K562 (cell line): ENCODE measurements at regions not wholly inside any gene's neighbourhood (a gene's known extent, or its start where the extent isn't known, plus 50 kb on each side); places are given as distances from the start of the nearest gene placed in this dataset.

Experiments
- ELF4 ChIP-seq: fragments of 450-650 bp; formaldehyde crosslinking; IDR thresholded peaks from 2 replicates; pipeline ENCODE4 v1.4.0; 2022; ENCODE audit warnings: missing genetic modification characterization
- POLR2A ChIP-seq: fragments of 450-650 bp; conservative IDR thresholded peaks from 2 replicates; pipeline ENCODE4 v1.6.1; 2016
- SIX5 ChIP-seq, 2 experiments: IDR thresholded peaks; 2 replicates each; pipeline ENCODE4 v1.6.1; 2011; ENCODE audit warnings: low read length in 2 of 2, borderline replicate concordance in 1 of 2, low read depth in 1 of 2, mild to moderate bottlenecking in 1 of 2, moderate library complexity in 1 of 2; ENCODE audit not compliant: insufficient read depth in 1 of 2
- TCF7L2 ChIP-seq: fragments of 150-350 bp; IDR thresholded peaks from 2 replicates; pipeline ENCODE4 v1.6.1; 2016; ENCODE audit warnings: low read depth, mild to moderate bottlenecking, low read length, moderate library complexity
- ZBTB8A ChIP-seq: fragments of 450-650 bp; IDR thresholded peaks from 2 replicates; pipeline ENCODE4 v1.6.1; 2018; ENCODE audit warnings: mild to moderate bottlenecking, moderate library complexity; ENCODE audit not compliant: partially characterized antibody
- ZNF76 ChIP-seq: fragments of 250-450 bp; sonication (Bioruptor Pico); IDR thresholded peaks from 2 replicates; pipeline ENCODE4 v1.4.0; 2020; ENCODE audit warnings: mild to moderate bottlenecking, moderate library complexity, borderline replicate concordance
- TF ChIP-seq, protein P1 (sequence below): fragments of 200-800 bp; sonication (Bioruptor generic); IDR thresholded peaks from 2 replicates; pipeline ENCODE4 v1.6.1; 2016; ENCODE audit warnings: missing genetic modification characterization, missing compliant biosample characterization
- TF ChIP-seq, protein P2 (sequence below), 2 experiments: IDR thresholded peaks; 2 replicates each; pipeline ENCODE4 v1.6.1; 2012; ENCODE audit warnings: improper control_type of control experiment in 2 of 2, low read depth in 2 of 2, low read length in 2 of 2, borderline replicate concordance in 1 of 2
- TF ChIP-seq, protein P3 (sequence below): sonication (generic); formaldehyde crosslinking; IDR thresholded peaks from 2 replicates; pipeline ENCODE4 v1.8.1; 2023; ENCODE audit warnings: mild to moderate bottlenecking, missing genetic modification reagents
- TF ChIP-seq, protein P4 (sequence below), 3 experiments: IDR thresholded peaks in 2 of 3; conservative IDR thresholded peaks in 1 of 3; 2 replicates each; pipeline ENCODE4 v1.5.1; 2011 to 2012; ENCODE audit warnings: low read length in 3 of 3, mild to moderate bottlenecking in 3 of 3, control low read depth in 2 of 3, improper control_type of control experiment in 1 of 3, inconsistent platforms in 1 of 3, low read depth in 1 of 3, mixed read lengths in 1 of 3, moderate library complexity in 1 of 3; ENCODE audit not compliant: insufficient read depth in 2 of 3
- TF ChIP-seq, protein P5 (sequence below): sonication (generic); formaldehyde crosslinking; IDR thresholded peaks from 2 replicates; pipeline ENCODE4 v1.9.0; 2022; ENCODE audit warnings: mild to moderate bottlenecking, missing genetic modification reagents

DNA sequence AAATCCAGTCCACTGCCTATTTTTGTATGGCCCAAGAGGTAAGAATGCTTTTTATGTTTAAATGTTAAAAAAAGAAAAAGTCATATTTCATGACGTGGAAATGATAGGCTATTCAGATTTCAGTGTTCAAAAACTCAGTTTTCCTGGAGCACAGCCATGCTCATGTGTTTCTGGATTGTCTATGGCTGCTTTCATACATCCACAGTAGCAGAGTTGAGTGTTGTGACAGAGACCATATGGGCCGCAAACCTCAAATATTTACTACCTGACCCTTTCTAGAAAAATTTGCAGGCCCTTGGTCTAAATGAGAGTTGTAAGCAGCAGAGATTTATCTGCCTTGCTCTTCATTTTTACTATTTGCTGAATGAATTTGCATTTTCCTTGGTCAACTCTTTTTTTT, 264.1 kb downstream of the CBLN1 start:
- TF ChIP-seq, protein P1, sequence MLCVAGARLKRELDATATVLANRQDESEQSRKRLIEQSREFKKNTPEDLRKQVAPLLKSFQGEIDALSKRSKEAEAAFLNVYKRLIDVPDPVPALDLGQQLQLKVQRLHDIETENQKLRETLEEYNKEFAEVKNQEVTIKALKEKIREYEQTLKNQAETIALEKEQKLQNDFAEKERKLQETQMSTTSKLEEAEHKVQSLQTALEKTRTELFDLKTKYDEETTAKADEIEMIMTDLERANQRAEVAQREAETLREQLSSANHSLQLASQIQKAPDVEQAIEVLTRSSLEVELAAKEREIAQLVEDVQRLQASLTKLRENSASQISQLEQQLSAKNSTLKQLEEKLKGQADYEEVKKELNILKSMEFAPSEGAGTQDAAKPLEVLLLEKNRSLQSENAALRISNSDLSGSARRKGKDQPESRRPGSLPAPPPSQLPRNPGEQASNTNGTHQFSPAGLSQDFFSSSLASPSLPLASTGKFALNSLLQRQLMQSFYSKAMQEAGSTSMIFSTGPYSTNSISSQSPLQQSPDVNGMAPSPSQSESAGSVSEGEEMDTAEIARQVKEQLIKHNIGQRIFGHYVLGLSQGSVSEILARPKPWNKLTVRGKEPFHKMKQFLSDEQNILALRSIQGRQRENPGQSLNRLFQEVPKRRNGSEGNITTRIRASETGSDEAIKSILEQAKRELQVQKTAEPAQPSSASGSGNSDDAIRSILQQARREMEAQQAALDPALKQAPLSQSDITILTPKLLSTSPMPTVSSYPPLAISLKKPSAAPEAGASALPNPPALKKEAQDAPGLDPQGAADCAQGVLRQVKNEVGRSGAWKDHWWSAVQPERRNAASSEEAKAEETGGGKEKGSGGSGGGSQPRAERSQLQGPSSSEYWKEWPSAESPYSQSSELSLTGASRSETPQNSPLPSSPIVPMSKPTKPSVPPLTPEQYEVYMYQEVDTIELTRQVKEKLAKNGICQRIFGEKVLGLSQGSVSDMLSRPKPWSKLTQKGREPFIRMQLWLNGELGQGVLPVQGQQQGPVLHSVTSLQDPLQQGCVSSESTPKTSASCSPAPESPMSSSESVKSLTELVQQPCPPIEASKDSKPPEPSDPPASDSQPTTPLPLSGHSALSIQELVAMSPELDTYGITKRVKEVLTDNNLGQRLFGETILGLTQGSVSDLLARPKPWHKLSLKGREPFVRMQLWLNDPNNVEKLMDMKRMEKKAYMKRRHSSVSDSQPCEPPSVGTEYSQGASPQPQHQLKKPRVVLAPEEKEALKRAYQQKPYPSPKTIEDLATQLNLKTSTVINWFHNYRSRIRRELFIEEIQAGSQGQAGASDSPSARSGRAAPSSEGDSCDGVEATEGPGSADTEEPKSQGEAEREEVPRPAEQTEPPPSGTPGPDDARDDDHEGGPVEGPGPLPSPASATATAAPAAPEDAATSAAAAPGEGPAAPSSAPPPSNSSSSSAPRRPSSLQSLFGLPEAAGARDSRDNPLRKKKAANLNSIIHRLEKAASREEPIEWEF (CRISPR knock-in tag): no peak
- TF ChIP-seq TCF7L2 (no peak), SIX5 (IDR thresholded peaks at IDR 0.05; ENCODE audit: borderline replicate concordance in 1 of 2, insufficient read depth in 1 of 2, low read depth in 1 of 2, low read length in 2 of 2) (no peak), POLR2A (no peak), ELF4 (CRISPR knock-in tag) (no peak), ZNF76 (CRISPR knock-in tag) (no peak), ZBTB8A (no peak)
- TF ChIP-seq, protein P2, sequence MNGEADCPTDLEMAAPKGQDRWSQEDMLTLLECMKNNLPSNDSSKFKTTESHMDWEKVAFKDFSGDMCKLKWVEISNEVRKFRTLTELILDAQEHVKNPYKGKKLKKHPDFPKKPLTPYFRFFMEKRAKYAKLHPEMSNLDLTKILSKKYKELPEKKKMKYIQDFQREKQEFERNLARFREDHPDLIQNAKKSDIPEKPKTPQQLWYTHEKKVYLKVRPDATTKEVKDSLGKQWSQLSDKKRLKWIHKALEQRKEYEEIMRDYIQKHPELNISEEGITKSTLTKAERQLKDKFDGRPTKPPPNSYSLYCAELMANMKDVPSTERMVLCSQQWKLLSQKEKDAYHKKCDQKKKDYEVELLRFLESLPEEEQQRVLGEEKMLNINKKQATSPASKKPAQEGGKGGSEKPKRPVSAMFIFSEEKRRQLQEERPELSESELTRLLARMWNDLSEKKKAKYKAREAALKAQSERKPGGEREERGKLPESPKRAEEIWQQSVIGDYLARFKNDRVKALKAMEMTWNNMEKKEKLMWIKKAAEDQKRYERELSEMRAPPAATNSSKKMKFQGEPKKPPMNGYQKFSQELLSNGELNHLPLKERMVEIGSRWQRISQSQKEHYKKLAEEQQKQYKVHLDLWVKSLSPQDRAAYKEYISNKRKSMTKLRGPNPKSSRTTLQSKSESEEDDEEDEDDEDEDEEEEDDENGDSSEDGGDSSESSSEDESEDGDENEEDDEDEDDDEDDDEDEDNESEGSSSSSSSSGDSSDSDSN (IDR thresholded peaks at IDR 0.05; ENCODE audit: borderline replicate concordance in 1 of 2, low read depth in 2 of 2, low read length in 2 of 2): no peak
- TF ChIP-seq, protein P3, sequence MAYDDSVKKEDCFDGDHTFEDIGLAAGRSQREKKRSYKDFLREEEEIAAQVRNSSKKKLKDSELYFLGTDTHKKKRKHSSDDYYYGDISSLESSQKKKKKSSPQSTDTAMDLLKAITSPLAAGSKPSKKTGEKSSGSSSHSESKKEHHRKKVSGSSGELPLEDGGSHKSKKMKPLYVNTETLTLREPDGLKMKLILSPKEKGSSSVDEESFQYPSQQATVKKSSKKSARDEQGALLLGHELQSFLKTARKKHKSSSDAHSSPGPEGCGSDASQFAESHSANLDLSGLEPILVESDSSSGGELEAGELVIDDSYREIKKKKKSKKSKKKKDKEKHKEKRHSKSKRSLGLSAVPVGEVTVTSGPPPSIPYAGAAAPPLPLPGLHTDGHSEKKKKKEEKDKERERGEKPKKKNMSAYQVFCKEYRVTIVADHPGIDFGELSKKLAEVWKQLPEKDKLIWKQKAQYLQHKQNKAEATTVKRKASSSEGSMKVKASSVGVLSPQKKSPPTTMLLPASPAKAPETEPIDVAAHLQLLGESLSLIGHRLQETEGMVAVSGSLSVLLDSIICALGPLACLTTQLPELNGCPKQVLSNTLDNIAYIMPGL (CRISPR knock-in tag): no peak
- TF ChIP-seq, protein P4, sequence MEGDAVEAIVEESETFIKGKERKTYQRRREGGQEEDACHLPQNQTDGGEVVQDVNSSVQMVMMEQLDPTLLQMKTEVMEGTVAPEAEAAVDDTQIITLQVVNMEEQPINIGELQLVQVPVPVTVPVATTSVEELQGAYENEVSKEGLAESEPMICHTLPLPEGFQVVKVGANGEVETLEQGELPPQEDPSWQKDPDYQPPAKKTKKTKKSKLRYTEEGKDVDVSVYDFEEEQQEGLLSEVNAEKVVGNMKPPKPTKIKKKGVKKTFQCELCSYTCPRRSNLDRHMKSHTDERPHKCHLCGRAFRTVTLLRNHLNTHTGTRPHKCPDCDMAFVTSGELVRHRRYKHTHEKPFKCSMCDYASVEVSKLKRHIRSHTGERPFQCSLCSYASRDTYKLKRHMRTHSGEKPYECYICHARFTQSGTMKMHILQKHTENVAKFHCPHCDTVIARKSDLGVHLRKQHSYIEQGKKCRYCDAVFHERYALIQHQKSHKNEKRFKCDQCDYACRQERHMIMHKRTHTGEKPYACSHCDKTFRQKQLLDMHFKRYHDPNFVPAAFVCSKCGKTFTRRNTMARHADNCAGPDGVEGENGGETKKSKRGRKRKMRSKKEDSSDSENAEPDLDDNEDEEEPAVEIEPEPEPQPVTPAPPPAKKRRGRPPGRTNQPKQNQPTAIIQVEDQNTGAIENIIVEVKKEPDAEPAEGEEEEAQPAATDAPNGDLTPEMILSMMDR (IDR thresholded peaks at IDR 0.05 in 2 of 3, conservative IDR thresholded peaks at IDR 0.05 in 1 of 3; ENCODE audit: insufficient read depth in 2 of 3, low read depth in 1 of 3, low read length in 3 of 3): no peak
- TF ChIP-seq, protein P5, sequence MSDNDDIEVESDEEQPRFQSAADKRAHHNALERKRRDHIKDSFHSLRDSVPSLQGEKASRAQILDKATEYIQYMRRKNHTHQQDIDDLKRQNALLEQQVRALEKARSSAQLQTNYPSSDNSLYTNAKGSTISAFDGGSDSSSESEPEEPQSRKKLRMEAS: no peak
